GM12875 (cell line): ENCODE measurements at regions not wholly inside any gene's neighbourhood (a gene's known extent, or its start where the extent isn't known, plus 50 kb on each side); places are given as distances from the start of the nearest gene placed in this dataset.

Source experiments
- H3K4me3 ChIP-seq: one replicate; pipeline ENCODE4 v1.5.1; 2011; ENCODE audit warnings: low read depth, low read length, control low read depth
- TF ChIP-seq, protein P1 (sequence below): IDR thresholded peaks from 2 replicates; pipeline ENCODE4 v1.5.1; 2011; ENCODE audit warnings: low read depth, mild to moderate bottlenecking, control low read depth, inconsistent platforms, low read length, moderate library complexity, borderline replicate concordance; ENCODE audit not compliant: insufficient read depth

DNA sequence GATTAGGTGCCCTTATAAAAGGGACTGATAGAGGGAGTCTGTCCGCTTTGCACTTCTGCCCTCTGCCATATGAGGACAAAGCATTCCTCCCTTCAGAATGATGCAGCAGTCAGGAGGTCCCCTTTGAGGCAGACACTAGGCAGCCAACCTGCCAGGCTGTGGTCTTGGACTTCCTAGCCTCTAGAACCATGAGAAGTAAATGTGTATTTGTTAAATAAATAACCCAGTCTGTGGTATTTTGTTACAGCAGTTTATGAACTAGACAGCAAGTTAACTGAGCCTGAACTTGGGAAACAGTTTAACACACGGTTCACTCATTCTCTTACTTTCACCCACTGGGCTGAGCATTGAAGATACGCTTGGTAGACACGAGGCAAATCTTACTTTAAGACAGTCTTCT, 313.2 kb downstream of the UQCRFS1 start:
- TF ChIP-seq, protein P1, sequence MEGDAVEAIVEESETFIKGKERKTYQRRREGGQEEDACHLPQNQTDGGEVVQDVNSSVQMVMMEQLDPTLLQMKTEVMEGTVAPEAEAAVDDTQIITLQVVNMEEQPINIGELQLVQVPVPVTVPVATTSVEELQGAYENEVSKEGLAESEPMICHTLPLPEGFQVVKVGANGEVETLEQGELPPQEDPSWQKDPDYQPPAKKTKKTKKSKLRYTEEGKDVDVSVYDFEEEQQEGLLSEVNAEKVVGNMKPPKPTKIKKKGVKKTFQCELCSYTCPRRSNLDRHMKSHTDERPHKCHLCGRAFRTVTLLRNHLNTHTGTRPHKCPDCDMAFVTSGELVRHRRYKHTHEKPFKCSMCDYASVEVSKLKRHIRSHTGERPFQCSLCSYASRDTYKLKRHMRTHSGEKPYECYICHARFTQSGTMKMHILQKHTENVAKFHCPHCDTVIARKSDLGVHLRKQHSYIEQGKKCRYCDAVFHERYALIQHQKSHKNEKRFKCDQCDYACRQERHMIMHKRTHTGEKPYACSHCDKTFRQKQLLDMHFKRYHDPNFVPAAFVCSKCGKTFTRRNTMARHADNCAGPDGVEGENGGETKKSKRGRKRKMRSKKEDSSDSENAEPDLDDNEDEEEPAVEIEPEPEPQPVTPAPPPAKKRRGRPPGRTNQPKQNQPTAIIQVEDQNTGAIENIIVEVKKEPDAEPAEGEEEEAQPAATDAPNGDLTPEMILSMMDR, result no peak
- H3K4me3 ChIP-seq, result no peak overlapping the region

DNA sequence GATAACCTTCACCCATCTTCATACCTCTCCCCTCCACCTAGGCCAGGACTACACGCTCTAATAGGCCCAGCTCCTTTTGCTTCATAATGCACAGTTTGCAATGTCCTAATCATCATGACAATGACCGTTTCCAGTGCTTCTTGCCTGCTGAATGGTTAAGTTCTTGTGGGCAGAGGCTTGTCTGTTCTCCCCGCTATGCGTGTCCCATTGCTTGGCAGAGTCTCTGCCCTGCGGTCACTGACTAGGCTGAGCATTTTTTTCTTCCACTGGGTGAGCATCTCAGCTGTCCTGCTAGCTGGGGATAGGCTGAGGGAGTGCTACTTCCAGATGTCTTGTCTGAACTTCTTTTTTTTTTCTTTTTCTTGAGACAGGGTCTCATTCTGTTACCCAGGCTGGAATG, 314.7 kb downstream of the UQCRFS1 start:
- TF ChIP-seq, protein P1, result no peak
- no peak overlapping the region for H3K4me3 ChIP-seq

DNA sequence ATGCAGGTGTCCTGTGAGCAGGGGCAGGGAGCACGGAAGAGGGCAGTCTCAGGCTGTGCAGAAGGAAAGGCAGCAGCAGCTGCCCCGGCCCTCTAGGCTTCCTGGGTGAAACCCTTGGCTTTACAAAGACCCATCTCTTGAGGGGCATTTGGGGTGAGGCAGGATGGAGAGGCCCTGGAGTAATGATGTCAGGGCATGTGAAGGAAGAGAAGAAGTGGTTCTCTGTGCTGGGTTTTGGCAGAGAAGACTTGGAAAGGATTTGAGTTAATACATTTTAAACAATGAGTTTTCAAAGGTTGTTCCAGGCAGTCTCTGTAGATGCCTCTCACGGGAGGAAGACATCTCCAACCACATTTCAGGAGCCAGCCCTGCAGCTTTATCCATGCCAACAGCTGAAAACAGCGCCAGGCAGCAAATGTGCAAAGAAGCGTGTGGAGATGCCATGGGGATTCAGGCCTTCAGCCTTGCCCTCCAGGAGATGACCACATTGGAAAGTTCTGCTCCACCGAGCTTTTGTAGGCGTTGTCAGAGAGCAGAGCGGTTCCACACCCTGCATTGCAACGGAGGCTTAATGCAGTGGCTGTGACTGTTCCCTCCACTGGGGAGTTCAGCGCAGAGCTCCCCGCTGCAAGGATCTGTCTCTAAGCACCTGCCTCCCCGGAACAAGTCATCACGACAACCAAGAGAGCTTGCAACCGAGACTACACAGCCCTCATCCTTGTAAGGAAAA, 322.8 kb downstream of the UQCRFS1 start:
- TF ChIP-seq, protein P1, result no peak
- no peak overlapping the region for H3K4me3 ChIP-seq

DNA sequence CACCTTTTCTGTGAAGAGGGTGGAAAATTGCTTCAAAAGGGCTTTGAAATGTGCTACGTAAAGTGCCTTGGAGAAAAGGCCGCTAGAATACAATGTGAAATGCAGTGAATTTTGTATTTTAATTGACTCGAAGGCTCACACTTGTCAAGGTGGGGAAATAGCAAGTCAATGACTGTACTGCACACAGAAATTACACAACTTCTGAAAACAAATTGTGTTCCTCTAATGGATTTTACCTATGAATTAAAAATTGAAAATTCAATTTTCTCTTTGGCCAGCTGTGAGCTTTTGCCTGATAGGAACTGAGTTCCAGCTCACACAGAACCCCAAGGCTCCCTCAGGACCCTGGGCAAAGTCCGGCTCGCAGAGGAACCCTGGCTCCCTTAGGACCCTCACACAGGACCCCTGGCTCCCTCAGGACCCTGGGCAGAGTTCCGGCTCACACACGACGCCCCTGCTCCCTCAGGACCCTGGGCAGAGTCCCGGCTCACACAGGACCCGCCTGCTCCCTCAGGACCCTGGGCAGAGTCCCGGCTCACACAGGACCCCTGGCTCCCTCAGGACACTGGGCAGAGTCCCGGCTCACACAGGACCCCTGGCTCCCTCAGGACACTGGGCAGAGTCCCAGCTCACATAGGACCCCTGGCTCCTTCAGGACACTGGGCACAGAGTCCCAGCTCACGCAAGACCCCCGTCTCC, 324.9 kb downstream of the UQCRFS1 start:
- no peak overlapping the region for H3K4me3 ChIP-seq
- TF ChIP-seq, protein P1, result no peak

DNA sequence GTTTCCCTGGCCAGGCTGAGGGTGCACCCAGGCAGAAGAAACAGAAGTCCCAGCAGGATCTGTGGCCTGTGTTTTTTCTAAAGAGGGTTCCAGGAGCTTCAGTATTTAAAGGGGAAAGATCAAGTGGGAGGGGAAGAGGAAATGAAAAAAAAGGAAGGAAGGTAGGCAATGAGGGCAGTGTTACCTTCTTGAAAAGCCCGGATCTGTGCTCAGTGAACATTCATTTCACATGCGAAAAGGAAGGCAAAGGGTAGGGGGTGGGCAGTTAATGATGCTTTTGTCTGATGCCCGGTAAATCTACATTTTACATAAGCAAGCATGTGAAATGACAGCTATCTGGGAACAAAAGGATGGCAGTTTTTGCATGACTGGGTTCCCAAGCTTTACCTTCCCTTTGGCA, 326.2 kb downstream of the UQCRFS1 start:
- H3K4me3 ChIP-seq, result no peak overlapping the region
- TF ChIP-seq, protein P1, result no peak

DNA sequence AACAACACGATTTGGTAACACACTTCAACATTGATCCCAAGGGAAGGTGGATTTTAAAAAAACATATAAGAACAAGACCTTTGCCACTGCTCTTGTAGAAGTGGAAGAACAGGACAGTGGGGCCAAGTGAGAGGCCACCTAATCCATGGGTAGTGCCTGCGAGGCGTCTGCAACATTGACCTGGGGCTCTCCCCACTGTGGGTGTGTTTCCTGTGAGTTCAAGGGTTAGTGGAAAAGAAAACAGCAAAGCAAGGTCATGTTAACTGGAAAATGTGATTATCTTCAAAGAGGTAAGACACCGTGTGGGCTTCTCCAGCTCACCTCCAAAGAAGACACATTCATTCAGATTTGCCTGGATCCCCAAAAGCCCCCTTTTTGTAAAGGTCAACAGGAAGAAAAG, 327.0 kb downstream of the UQCRFS1 start:
- H3K4me3 ChIP-seq, result no peak overlapping the region
- TF ChIP-seq, protein P1, result no peak
